Gastroesophageal sphincter (tissue), 3 donors: ENCODE measurements at regions not wholly inside any gene's neighbourhood (a gene's known extent, or its start where the extent isn't known, plus 50 kb on each side); places are given as distances from the start of the nearest gene placed in this dataset.

Experiments used
- EP300 ChIP-seq: sonication (generic); formaldehyde crosslinking; IDR thresholded peaks from one replicate; pipeline ENCODE4 v1.6.1; 2017; ENCODE audit warnings: antibody characterized with exemption, mild to moderate bottlenecking
- POLR2A ChIP-seq, 2 donors: fragments of 450-650 bp; IDR thresholded peaks; one replicate each; pipeline ENCODE4 v1.6.1; 2017; ENCODE audit warnings: antibody characterized with exemption in 2 of 2, mild to moderate bottlenecking in 2 of 2, moderate library complexity in 1 of 2
- POLR2AphosphoS5 ChIP-seq: sonication (generic); formaldehyde crosslinking; IDR thresholded peaks from one replicate; pipeline ENCODE4 v1.6.1; 2017; ENCODE audit warnings: antibody characterized with exemption
- TF ChIP-seq, protein P1 (sequence below), 4 experiments: fragments of 200-600 bp in 2 of 4; fragments of 450-650 bp in 2 of 4; sonication (generic) in 1 of 4; IDR thresholded peaks; one replicate each; pipeline ENCODE4 v1.5.1; 2017 to 2019; ENCODE audit warnings: antibody characterized with exemption in 4 of 4, mild to moderate bottlenecking in 2 of 4, moderate library complexity in 2 of 4

GRCh38 chr14:100398044-100398443, 74.9 kb downstream of the SLC25A47 start:
- TF ChIP-seq, protein P1, sequence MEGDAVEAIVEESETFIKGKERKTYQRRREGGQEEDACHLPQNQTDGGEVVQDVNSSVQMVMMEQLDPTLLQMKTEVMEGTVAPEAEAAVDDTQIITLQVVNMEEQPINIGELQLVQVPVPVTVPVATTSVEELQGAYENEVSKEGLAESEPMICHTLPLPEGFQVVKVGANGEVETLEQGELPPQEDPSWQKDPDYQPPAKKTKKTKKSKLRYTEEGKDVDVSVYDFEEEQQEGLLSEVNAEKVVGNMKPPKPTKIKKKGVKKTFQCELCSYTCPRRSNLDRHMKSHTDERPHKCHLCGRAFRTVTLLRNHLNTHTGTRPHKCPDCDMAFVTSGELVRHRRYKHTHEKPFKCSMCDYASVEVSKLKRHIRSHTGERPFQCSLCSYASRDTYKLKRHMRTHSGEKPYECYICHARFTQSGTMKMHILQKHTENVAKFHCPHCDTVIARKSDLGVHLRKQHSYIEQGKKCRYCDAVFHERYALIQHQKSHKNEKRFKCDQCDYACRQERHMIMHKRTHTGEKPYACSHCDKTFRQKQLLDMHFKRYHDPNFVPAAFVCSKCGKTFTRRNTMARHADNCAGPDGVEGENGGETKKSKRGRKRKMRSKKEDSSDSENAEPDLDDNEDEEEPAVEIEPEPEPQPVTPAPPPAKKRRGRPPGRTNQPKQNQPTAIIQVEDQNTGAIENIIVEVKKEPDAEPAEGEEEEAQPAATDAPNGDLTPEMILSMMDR (IDR thresholded peaks at IDR 0.05) = no peak
- TF ChIP-seq EP300 (no peak), POLR2A (IDR thresholded peaks at IDR 0.05) (no peak), POLR2AphosphoS5 (no peak)
